GM10266 (cell line): ENCODE measurements at regions not wholly inside any gene's neighbourhood (a gene's known extent, or its start where the extent isn't known, plus 50 kb on each side); places are given as distances from the start of the nearest gene placed in this dataset.

ENCODE experiments used
- DNase-seq: peaks from one replicate; pipeline ENCODE4 v3.0.0; 2012; ENCODE audit errors: extremely low spot score
- CTCF ChIP-seq: IDR thresholded peaks from 2 replicates; pipeline ENCODE4 v1.5.1; 2012; ENCODE audit warnings: mild to moderate bottlenecking, low read depth; ENCODE audit not compliant: control insufficient read depth, insufficient read depth; ENCODE audit errors: missing control alignments

- TF ChIP-seq CTCF: no peak
- no peak for DNase-seq
Measured at GRCh38 chr4:28391877-28392276, 1531.2 kb downstream of the STIM2 start.

DNA sequence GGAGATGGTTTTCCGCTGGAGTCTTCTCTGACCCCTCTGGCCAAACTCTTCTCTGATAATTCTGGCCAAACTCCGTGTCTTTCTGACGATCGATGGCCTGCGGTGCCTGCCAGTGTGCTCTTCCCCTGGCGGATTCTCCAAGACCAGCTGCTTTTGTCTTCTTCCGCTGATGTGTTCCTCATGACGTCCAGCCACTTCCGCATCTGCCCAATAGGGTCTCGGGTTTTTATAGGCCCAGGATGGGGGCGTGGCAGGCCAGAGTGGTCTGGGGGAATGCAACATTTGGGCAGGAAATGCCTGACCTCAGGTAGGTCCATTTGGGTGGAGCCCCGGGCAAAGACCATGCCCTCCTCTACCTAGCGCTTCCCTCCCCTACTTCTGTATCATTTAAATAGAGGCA is 1542.1 kb downstream of the STIM2 start:
- no peak for DNase-seq
- TF ChIP-seq CTCF: no peak

DNA sequence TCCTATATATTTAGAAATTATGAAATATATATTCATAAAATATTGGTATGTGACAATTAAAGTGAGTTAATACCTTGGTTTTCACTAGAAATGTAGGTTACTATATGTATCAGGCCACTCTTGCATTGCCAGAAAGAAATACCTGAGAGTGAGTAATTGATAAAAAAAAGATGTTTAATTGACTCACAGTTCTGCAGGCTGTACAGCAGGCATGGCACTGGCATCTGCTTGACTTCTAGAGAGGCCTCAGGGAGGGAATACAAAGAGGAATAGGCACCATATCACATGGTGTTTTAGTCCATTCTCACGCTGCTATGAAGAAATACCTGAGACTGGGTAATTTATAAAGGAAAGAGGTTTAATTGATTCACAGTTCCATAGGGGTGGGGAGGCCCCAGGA is 1560.6 kb downstream of the STIM2 start:
- TF ChIP-seq CTCF: no peak
- DNase-seq: no peak

DNA sequence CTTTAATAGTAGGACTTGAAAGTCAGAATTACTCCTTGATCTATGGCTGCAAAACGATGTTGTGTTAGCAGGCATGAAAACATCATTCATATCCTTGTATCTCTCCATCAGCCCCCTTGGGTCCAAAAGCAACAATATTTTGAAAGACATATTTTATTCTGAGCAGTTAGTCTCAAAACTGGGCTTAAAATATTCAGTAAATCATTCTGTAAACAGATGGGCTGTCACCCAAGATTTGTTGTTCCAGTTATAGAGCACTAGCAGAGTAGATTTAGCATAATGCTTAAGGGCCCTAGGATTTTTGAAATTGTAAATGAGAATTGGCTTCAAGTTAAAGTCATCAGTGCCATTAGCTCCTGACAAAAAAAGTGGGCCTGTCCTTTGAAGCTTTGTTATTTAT is 1565.6 kb downstream of the STIM2 start:
- no peak for TF ChIP-seq CTCF
- no peak for DNase-seq

GRCh38 chr4:28427306-28428085 is 1566.9 kb downstream of the STIM2 start:
- no peak for TF ChIP-seq CTCF
- no peak for DNase-seq

GRCh38 chr4:28432348-28433025 is 1571.8 kb downstream of the STIM2 start:
- DNase-seq: no peak
- no peak for TF ChIP-seq CTCF

DNA sequence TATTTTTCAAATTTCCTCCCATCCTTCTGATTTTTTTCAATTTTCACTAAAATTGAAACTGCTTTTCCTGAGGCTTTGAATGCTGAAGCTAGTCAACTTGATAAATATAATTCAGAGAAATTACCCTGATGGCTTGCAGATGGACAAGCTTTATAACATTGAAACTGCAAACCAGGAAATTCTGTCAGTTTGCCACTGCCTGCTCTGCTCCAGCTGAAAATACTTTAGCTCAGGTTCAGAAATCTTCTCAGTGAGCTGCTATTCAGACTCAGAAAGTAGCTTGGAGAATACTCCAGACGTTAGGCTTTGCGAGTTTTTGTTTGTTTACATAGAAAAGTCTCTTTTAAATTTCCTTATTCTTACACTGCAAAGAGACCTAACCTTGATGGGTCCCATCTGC is 1574.7 kb downstream of the STIM2 start:
- no peak for TF ChIP-seq CTCF
- DNase-seq: no peak
